IPS DF 19.7 (cell line): ENCODE measurements at regions not wholly inside any gene's neighbourhood (a gene's known extent, or its start where the extent isn't known, plus 50 kb on each side); places are given as distances from the start of the nearest gene placed in this dataset.

Experiments
- DNase-seq: peaks from one replicate; pipeline ENCODE4 v3.0.0-alpha.2; 2013; ENCODE audit warnings: low read depth, low spot score

GRCh38 chr9:111195766-111196165, 134.3 kb downstream of the OR2K2 start:
- no peak for DNase-seq

- DNase-seq, result no peak
These were observed 136.9 kb downstream of the OR2K2 start for GRCh38 chr9:111193095-111193494.

GRCh38 chr9:111192650-111193049, 137.4 kb downstream of the OR2K2 start:
- no peak for DNase-seq

GRCh38 chr9:111190347-111190746, 139.7 kb downstream of the OR2K2 start:
- no peak for DNase-seq

- no peak for DNase-seq
These were observed 142.6 kb downstream of the OR2K2 start for GRCh38 chr9:111187376-111187775.

- no peak for DNase-seq
These were observed 143.9 kb downstream of the OR2K2 start for GRCh38 chr9:111186021-111186530.

- no peak for DNase-seq
These were observed 142.5 kb upstream of the LPAR1 start for GRCh38 chr9:111180811-111181210.

- DNase-seq, result no peak
These were observed 141.3 kb upstream of the LPAR1 start for GRCh38 chr9:111179577-111179976.

- DNase-seq, result no peak
These were observed 140.2 kb upstream of the LPAR1 start for GRCh38 chr9:111178331-111179055.

- DNase-seq, result no peak
These were observed 138.2 kb upstream of the LPAR1 start for GRCh38 chr9:111176511-111176910.

- DNase-seq, result no peak
These were observed 137.1 kb upstream of the LPAR1 start for GRCh38 chr9:111175350-111175749.

GRCh38 chr9:111167341-111167740, 129.1 kb upstream of the LPAR1 start:
- DNase-seq, result no peak

- no peak for DNase-seq
These were observed 125.6 kb upstream of the LPAR1 start for GRCh38 chr9:111163716-111164389.

GRCh38 chr9:111162026-111162425, 123.8 kb upstream of the LPAR1 start:
- DNase-seq, result no peak

GRCh38 chr9:111161015-111161415, 122.7 kb upstream of the LPAR1 start:
- no peak for DNase-seq

GRCh38 chr9:111158999-111159398, 120.7 kb upstream of the LPAR1 start:
- DNase-seq, result no peak

GRCh38 chr9:111158363-111158762, 120.1 kb upstream of the LPAR1 start:
- DNase-seq, result no peak

GRCh38 chr9:111154081-111154562, 115.9 kb upstream of the LPAR1 start:
- no peak for DNase-seq

- no peak for DNase-seq
These were observed 114.5 kb upstream of the LPAR1 start for GRCh38 chr9:111152614-111153406.

GRCh38 chr9:111151537-111151936, 113.3 kb upstream of the LPAR1 start:
- DNase-seq, result no peak

GRCh38 chr9:111150181-111150580, 111.9 kb upstream of the LPAR1 start:
- DNase-seq, result no peak
